Lower leg skin (tissue), 4 donors: ENCODE measurements at regions not wholly inside any gene's neighbourhood (a gene's known extent, or its start where the extent isn't known, plus 50 kb on each side); places are given as distances from the start of the nearest gene placed in this dataset.

Source experiments
- DNase-seq, 2 donors: peaks; one replicate each; pipeline ENCODE4 v3.0.0-alpha.2; 2019; ENCODE audit warnings: low spot score in 2 of 2
- H3K4me3 ChIP-seq: fragments of 200-600 bp; sonication (generic); 2 replicates; pipeline ENCODE4 v1.5.1; 2017; ENCODE audit warnings: mild to moderate bottlenecking, low read depth; ENCODE audit not compliant: poor library complexity, severe bottlenecking
- CTCF ChIP-seq, 3 donors: fragments of 450-650 bp; IDR thresholded peaks; one replicate each; pipeline ENCODE4 v1.5.1; 2016; ENCODE audit warnings: antibody characterized with exemption in 3 of 3, mild to moderate bottlenecking in 3 of 3, moderate library complexity in 2 of 3
- POLR2A ChIP-seq, 2 donors: fragments of 450-650 bp; IDR thresholded peaks; one replicate each; pipeline ENCODE4 v1.6.1; 2016 to 2017; ENCODE audit warnings: antibody characterized with exemption in 2 of 2, mild to moderate bottlenecking in 1 of 2, moderate library complexity in 1 of 2
- WGBS, 2 donors: methylation state at CpG; one replicate each; pipeline ENCODE4 v1.1.5; 2018; 5-methylcytosine and 5-hydroxymethylcytosine counted together
- intact Hi-C: fragments of 100-400 bp; cut with DNase I; formaldehyde crosslinking; loops from one replicate; pipeline ENCODE4 v1.15.0; 2023; ENCODE audit warnings: low total_unique reads

DNA sequence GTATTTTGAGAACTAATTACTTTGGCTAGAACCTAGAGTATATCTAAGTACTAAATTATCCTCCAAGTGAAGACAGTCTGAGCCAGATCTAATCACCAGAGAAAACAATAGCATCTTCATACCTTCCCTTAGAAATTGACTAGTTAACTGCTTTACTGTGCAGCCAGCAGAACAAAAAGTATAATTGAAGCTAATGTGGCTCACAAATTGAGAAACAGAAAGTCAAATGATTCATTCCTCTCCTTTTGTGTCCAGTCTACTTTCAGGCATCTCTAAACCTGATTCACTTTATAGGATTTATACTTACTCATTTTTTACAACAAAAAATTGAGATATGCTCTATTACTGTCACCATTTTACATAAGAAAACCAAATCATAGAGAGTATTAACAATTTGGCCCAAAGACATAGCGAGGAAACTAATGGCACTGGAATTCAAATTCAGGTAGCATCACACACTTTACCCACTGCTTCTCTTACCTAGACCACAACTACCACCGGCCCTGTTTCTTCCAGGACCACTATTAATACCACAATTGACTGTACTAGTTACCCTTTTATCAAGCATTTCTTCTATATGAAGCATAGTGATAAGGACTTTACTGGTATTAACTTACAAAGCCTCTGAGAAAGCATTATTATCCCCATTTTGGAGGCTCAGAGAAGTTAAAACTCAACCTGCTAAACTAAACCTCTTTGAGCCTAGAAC, 1402.6 kb upstream of the TENM4 start:
- WGBS, 2 donors: 86 to 88% methylated on average over 2 of the region's 2 CpGs
- intact Hi-C loops: no loop called here
- no peak overlapping the region for H3K4me3 ChIP-seq
- TF ChIP-seq POLR2A (IDR thresholded peaks at IDR 0.05): no peak
- no peak for TF ChIP-seq CTCF (IDR thresholded peaks at IDR 0.05)
- DNase-seq: no peak

- intact Hi-C loops: no loop called here
- no peak overlapping the region for H3K4me3 ChIP-seq
- TF ChIP-seq POLR2A (IDR thresholded peaks at IDR 0.05) (no peak), CTCF (IDR thresholded peaks at IDR 0.05) (no peak)
- DNase-seq: no peak
Measured at GRCh38 chr11:80842246-80842645, 1401.4 kb upstream of the TENM4 start.

DNA sequence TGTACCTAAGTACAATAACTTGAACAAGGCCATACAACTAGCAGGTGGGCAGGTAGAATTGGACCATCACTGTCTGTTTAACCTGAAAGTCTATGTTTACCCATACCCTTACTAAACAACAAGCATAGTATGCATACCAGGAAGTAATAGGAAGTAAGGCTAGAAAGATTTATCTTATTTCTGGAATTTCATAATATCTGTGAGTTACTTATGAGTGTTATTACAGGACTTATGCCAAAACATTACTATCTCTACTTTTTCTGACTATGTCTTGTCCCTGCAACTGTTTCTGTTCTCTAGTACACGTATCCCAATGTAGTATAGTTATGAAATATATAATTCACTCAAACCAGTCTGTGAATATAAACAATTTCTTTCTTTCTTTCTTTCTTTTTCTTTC, 1400.8 kb upstream of the TENM4 start:
- no peak for DNase-seq
- intact Hi-C loops: no loop called here
- H3K4me3 ChIP-seq: no peak overlapping the region
- 67 to 71% methylated on average over 1 of the region's 1 CpG for WGBS, 2 donors
- no peak for TF ChIP-seq POLR2A (IDR thresholded peaks at IDR 0.05)
- TF ChIP-seq CTCF (IDR thresholded peaks at IDR 0.05): no peak

GRCh38 chr11:80838153-80838552, 1397.3 kb upstream of the TENM4 start:
- intact Hi-C loops: no loop called here

DNA sequence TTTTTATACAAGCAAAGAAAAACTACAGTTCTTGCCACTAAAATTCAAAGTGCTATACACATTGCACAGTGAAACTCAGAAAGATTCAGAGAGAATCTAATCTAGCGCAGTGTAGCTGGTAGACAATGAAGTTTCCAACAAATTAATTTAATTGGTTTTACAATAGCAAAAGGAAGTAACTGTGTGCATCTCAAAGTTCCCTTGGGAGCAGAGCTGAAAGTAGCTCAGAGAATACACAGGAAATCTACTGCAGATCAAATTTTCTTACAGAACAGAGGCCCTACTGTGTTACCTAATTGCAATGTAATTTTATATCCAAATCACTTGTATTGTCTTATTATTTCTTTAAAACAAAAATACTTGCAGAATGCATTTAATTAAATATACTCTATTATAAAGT, 1396.2 kb upstream of the TENM4 start:
- TF ChIP-seq CTCF (IDR thresholded peaks at IDR 0.05) (no peak), POLR2A (IDR thresholded peaks at IDR 0.05) (no peak)
- no peak for DNase-seq
- intact Hi-C loops: no loop called here
- H3K4me3 ChIP-seq: no peak overlapping the region
- WGBS, 2 donors: 87 to 91% methylated on average over 1 of the region's 1 CpG

More at GRCh38 chr11:80838153-80838552, 1397.3 kb upstream of the TENM4 start:
- no peak overlapping the region for H3K4me3 ChIP-seq
- DNase-seq: no peak
- no peak for TF ChIP-seq POLR2A (IDR thresholded peaks at IDR 0.05)
- no peak for TF ChIP-seq CTCF (IDR thresholded peaks at IDR 0.05)
- 93 to 94% methylated on average over 1 of the region's 1 CpG for WGBS, 2 donors

DNA sequence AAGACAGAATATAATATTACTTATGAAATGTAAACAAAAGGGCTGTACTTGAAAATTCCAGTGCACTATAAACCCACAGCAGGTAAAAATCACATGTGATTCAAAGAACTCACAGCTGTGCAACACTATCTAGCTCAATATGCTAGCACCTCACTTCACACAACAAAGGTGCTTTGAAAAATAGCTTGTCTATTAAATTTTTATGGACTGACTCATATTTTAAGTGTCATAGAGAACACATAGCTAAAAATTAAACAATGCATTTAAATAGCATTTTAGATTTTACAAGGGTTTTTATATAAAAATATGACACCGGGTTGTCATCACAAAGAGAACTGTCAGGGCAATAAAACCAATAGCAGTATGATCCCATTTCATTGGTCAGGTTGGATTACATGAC, 1390.5 kb upstream of the TENM4 start:
- H3K4me3 ChIP-seq: no peak overlapping the region
- 87 to 94% methylated on average over 1 of the region's 1 CpG for WGBS, 2 donors
- no peak for DNase-seq
- no peak for TF ChIP-seq POLR2A (IDR thresholded peaks at IDR 0.05)
- TF ChIP-seq CTCF (IDR thresholded peaks at IDR 0.05): no peak
- intact Hi-C loops: no loop called here
